ENCODE measurements at regions not wholly inside any gene's neighbourhood (a gene's known extent, or its start where the extent isn't known, plus 50 kb on each side); places are given as distances from the start of the nearest gene placed in this dataset.

DNA sequence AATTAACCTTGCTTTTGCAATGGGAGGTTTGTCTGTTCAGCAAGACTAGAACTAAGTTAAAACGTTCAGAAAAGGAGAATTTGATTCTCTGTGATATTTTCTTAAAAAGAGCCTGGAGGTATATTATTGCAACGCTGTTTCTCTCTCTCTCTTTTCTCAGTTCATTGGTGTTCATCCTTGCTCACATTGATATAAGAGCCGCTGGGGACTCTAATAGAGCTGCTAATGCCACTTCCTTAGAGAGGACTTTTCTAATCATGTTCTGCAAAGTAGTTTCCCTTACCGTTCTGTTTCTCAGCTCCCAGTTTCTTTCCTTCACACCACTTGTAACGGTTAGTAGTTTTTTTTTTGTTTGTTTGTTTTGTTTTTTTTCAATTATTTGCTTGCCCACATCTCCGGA, 203.8 kb downstream of the RWDD3 start:
- DNase-seq: no peak

DNA sequence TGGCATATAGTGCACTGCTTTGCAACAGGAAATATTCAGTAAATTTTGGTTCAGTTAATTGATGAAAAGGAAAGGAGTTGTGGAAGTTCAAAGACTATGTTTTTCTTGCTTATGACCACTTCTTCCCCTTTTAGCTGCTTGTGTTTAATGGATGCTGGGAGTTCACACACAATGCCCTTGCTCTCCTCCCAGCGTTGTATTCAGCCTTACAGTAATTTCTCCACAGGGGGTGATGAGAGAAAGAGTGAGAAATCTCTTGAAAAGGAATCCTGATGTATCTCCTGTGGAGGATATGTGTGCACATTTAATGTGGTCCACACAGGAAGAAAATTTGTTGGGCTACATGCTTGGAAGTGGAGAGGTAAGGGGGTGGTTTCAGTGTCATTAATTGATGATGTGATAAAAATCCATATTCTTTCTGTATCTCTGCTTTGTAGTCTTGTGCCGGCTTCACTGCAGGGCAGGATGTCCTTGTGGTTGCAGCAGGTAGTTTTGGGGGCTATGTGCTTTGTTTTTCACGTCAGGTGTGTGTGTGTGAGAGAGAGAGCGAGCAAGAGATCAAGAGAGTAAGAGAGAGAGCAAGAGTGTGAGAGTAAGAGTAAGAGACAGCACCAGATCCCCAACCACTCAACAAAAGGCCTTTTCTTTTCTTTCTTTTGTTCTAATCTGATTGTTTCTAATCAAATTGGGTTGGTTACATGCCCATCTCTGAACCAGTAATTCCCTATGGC, 204.4 kb downstream of the RWDD3 start:
- no peak for DNase-seq

DNA sequence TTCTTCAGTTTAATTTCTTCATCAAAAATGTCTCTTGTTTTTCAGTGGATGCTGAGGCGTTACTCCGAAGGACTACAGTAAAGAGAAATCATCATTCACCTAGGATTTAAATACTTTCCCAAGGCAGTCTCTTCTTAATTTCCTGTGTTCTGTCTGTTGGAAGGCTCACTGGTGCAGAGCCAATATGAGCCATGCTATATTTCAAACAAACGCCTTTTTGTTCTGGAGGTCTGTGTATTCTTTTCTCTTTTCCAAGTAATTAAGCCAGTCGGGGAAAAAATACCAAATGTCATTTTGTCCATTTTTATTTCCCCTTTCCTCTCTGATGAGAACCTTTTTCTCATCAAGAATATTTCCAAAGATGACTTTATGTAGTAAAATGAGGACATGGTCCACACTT, 206.5 kb downstream of the RWDD3 start:
- no peak for DNase-seq

DNA sequence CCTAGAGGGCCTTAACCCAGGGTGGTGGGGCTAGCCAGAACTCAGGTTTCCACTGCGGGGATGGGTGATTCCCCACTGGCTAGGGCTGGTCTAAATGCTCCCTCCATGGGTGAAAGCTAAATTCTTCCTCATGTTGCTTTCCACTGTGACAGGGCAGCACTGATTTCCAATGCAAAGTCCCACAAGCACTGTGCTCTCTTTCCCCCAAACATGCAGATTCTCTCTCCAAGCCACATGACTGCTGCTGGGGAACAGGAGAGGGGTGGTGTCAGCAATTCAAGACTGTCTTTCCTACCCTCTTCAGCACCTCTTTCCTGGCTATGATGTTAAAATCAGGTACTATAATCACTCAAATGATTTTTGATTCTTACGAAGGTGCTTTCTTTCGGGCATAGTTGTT, 215.5 kb downstream of the RWDD3 start:
- DNase-seq: no peak

DNA sequence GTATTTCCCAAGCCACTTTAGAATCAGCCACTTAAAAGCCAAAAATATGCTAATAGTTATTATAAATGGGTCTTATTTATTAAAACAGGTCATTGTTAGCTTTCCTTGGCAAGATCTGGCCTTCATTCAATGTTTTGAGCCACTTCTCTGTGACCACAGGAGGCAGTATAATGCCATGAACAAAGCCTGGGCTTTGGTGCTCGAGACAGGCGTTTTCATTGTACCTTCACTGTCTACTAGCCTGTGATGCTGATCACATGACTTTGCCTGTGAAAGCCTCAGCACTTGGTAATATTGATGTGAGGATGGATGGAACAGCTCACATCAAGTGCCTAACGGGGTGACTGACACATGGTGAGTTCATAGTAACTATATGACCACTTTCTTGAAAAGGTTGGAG, 217.0 kb downstream of the RWDD3 start:
- no peak for DNase-seq

DNA sequence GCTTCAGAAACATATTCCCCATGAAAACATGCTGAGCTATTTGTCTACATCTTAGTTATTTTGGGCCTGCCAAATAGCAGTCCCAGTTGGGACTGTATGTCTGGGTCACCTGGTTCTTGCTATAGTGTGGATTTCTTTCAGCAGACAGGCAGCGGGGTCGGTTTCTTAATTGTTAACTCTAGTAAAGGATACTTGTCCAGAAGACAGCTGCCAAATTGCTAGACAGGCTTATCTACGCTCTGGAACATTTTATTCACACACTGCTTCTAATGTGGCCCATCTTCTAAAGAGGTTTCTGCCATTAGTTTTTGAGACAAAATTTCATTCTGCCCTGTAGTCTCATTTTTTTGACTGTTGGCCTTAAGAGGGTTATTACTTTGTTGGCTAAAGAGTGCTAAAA, 217.9 kb downstream of the RWDD3 start:
- DNase-seq: no peak

DNA sequence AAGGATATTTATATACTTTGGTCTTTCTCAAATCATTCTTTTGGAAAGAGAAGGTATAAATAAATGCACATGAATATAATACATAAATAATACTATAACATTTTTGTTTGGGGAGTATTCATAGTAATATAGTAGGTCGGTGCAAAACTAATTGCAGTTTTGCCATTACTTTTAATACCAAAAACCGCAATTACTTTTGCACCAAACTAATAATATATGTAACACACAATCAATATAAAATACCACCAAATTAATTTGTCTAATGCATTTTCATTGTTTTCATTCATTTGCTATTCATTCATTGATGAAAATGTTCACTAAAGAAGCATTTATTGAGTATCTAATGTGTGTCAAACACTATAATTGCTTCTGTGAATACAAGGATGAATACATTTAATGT, 219.0 kb downstream of the RWDD3 start:
- no peak for DNase-seq

DNA sequence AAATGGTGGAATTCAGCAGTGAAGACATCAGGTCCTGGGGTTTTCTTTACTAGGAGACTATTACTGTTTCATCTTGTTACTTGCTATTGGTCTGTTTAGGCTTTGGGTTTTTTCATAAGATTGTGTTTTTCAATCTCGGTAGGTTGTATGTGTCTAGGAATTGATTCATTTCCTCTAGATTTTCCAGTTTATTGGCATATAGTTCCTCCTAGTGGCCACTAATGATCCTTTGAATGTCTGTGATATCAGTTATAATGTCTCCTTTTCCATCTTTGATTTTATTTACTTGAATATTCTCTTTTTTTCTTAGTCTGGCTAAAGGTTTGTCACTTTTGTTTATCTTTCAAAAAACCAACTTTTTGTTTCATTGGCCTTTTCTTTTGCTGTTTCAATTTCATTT, 233.0 kb downstream of the RWDD3 start:
- DNase-seq: no peak

DNA sequence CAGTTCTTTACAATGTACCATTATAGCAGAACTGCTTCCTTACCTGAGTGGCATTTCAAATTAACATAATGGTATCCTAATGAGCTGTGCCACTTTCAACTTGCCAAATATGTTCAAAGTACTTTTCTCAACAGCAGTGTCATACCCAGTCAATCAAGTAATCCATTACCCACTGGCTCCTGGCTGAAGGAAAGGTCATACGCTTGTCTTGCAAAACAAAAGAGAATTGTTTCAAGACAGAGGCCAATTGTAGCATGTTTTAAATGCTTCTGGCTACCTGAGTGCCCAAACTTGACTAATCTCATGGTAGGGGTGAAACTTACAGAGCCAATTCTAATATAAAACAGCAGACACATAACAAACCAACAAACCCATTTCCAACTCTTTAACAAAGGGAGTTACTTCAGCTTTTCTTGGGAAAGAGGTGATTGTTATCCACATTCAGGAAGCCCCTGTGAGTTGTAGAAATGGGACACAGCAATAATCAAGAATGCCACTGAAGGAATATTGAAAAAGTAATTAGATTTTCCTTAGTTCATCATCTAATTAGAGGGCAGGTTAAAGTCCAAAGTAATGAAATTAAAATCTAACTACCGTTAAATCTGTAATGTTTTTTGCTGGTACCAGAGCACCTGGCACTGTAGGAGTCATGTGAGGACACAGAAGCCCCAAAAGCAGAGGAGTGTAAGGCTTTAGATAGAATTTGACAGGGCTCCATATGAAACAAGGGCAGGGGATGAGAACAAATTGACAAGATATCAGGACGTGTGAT, 241.9 kb downstream of the RWDD3 start:
- no peak for DNase-seq

DNA sequence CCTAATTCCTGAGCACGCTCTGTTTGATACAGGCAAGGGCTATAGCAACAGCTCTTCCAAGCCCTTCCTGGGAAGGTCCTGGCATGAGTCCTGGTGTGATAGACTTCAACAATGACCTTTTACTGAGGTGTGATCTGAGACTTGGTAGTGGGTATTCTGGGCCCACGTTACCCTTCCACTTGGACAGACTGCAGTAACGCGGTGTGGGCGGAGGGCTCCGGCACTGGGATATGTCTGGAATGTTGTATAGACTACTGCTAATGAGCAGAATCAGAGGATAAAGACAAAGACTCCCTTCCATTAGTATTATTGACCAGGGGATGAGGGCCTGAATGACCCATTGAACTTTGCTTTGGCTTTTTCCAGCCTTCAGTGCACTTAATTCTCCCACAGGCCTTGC, 262.3 kb downstream of the RWDD3 start:
- DNase-seq: no peak

DNA sequence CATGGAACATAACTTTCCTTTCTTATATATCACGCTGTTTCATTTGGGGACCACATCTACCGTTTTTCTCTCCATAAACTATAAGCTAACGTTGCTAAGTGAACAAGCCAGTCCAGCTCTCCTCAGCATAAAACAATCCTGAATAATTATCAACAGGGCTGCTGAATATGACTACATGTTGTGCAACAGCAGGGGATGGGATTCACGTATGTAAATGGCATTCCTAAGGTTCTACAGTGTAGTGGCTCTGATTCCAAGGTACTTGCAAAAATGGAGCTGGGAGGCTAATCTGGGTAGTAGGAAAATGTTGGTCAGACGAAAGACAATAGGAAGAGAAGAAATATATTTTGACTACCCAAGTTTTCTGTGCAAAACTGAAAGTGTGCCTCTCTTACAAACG, 262.8 kb downstream of the RWDD3 start:
- DNase-seq: no peak

DNA sequence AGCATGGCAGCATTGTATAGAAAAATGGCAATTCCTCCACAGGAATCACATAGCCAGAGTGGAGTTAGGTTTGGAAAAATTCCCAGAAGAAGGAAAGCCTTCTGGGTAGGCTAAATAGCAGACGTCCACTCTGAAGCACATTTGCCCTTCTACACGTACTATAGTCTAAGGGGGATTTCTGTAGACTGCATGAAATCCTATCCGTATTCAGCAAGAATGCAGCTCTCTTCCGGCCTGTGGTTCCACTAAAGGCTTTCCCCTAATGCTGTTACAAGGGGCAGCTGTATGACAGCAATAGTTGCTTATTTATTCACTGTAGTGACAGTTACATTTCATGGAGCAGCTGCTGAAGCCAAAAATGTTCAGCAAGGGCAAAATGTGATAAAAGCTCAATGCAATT, 263.6 kb downstream of the RWDD3 start:
- DNase-seq: no peak

DNA sequence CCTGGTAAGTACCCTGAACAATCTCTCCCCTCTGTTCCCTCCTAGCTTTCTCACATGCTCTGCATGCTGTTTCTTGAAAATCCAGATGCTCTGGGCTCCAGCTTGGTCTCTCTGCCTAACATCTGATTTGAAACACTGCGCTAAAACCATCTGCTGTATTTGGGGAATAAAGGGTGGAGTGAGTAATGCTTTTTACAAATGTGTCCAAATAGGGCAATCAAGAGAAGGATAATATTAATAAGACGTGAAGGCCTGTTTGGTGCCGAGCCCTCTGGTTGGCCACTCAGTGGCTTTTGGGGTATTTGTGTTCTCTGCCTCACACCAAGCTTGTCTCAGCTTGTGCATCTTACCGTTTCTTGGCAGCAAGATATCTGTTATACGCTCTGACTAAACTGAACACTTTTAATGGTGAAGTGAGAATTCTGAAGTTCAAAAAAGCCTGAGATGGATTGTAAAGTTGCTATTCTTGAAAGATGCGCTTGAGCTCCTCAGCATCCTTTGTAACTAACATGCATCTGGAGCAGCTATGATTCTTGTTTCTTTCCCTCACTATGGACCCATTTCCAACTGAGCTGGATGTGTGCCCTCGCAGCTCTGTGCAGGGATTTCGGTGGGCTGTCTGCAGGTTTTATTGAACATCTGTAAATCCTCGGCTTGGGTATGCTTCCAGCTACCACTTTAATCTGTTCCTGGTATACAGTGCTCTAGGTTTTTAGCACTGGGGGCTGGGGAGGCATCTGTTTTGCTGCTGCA, 269.4 kb downstream of the RWDD3 start:
- DNase-seq: no peak

DNA sequence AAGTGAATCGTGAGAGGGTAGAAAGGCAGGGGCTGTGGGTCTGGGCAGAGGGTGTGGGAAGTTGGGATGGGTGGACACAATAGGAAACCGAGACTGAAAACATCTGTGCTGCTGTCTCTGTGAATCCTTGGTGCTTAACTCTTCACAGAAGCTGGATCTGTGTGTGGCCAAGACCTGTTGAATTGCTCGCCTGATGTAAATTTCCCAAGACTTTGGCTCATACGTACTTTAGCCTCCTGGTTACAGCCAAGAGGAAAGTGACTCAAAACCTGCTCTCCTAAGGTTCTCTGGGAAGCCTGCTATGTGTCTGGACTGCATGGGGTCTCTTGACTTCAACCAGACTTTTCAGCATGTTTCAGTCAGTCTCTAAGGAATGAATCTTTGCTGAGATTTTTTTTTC, 270.3 kb downstream of the RWDD3 start:
- DNase-seq: no peak

DNA sequence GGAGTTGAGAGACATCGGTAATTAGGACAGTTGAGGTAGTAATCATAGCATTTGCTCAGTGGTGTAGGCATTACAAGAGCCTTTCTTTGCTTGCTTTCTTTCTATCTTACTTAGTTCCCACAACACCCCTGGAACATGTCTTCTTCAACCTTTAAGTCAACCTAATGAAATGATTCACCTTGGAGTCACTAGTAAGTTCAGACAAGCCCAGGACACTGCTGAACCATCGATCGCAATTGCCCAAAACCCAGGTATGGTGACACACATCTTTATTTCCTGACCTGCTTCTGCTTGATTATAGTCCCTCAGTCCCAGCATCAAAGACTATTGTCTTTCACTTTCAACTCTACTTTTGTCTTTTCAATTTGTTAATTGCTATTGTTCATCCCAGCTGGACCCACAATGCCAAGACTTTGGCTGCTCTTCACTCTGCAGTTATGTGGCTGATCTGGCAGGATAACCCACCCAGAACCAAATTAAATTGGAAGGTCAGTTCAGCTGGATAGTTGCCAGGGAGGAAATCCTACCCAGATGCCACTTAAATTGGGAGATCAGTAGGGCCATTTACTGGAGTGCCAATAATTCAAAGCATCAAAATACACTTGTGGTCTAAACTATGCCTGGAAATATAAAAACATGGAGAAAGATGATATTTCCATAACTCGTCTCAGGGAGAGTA, 272.9 kb downstream of the RWDD3 start:
- no peak for DNase-seq

DNA sequence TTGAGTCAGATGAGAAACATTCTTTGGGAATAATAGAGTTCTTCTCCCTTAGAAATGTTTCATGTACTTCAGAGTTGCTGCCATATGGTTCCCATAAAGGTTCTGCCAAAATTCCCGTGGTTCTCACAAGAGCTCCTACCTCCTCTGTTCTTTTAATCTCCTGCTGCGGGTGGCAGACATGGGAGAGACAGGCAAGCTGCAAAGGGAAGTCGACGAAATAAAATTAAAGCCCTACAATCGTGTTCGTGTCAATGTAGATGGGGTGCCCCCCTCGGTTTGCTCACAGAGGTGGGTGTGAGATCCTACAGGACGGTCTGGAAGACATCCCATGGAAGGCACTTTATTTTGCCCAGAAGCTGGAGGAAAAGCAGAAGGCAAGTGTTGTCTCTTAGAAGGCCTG, 276.0 kb downstream of the RWDD3 start:
- no peak for DNase-seq

DNA sequence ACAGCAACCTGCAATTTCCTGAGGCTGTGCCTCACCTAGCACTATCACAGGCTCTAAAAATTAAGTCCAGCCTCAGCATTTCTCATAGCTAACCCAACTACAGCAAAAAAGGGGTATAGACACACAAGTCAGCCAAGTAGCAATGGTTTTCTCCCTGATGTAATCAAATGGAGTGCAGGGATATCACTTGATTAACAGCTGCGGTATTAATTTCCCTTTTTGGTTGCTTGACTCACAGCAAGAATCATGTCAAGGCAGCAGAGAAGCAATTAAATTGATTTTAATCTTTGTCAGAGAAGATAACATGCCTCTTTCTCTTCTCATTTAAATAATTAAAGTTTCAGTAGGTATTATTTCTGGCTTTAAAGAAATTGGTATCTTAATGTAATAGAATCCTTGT, 278.9 kb downstream of the RWDD3 start:
- DNase-seq: no peak

DNA sequence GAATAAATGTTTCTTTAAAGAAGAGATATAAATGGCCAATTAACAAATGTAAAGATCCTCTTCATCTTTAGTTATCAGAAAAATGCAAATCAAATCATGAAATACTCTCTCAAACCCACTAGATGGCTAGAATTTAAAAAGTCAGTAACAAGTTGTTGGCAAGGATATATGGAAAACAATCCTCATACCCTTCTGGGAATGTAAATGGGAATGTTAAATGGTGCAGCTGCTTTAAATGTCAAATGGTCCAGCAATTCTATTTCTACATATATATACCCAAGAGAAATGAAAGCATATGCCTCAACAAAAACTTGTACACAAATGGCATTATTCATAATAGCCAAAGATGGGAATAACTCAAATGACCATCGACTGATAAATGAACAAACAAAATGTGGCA, 283.5 kb downstream of the RWDD3 start:
- DNase-seq: no peak

DNA sequence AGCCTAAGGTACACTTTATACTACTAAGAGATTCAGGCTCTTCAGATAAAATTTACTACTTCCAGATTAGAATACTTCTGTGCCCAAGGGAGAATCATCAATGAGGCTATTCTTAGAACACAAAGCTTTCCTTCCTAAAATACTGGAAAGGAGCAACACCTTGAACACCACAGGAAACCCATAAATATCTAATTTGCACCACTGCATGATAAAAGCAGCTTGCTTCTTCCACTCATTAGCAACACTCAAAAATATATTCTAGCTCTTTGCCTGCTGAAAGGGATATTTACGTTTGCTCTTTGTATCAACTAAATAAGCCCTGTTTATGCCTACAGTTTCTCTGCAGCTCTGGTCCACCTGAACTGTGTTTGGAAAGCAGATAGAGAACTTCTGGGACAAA, 284.3 kb downstream of the RWDD3 start:
- no peak for DNase-seq

DNA sequence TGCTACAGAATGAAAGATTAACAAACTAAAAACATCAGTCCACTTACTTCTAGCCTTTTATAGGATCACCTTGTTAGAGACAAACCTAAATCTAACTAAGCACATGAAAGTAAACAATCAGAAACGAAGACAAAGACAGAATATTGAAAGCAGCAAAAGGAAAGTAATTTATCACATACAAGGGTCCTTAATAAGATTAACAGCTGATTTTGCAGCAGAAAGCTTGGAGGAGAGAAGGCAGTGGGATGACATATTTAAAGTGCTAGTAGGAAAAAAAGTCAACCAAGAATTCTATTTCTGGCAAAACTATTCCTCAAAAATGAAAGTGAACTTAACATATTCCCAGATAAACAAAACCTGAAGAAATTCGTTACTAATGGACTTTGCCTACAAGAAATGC, 286.4 kb downstream of the RWDD3 start:
- no peak for DNase-seq

DNA sequence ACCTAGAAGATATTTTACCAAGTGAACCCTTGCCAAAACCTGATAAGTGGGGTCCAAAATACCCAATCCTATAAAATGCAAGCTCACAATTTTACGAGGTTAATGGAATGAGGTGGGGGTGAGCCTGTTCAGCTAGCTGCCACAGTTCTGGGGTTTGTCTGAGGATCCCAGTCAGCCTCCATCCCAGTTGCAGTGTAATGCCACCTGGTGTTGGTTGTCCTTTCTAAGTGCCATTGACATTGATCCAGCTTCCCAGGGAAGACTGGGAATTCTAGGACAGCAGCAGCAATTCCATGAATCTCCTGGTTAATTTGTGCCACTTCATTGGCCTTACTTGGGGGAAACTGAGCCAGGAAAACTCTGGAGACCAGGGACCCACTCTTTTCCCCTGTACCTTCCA, 298.3 kb downstream of the RWDD3 start:
- DNase-seq: no peak

DNA sequence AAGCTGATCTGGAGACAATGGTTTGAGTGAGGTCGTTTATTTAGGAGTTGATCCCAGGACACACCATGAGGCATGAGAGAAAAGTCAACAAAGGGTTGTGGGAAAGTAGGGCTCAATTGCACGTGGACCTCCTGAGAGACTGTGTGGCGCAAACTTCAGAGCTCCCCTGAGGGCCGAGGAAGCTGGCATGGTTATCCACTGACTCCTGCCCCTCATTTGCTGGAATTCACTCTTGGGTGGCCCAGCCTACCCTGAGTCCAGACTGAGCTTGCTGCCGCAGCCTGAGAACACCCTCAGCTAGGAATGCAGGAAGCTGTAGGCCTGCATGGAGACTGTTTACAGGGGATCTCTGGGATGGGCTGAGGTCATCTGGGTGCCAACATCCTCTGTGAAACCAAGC, 301.0 kb downstream of the RWDD3 start:
- no peak for DNase-seq

DNA sequence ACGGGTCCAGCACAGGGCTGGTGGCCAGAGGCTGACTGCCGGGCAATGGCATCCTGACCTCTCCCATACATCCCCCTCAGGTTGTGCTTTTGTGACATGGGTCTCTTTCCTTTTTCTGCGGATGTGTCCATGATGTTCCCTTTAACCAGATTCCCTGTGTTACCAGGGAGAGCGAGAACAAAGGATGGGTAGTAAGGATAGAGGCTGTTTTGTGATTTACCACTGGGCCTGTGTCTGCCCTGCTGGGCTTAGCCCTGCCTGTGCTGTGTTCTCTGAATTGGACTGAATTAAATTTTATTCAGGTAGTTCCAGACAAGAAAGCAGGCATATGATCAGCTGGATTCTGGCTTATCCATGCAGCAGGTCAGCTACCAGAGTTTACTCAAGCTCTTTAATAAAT, 301.6 kb downstream of the RWDD3 start:
- no peak for DNase-seq

DNA sequence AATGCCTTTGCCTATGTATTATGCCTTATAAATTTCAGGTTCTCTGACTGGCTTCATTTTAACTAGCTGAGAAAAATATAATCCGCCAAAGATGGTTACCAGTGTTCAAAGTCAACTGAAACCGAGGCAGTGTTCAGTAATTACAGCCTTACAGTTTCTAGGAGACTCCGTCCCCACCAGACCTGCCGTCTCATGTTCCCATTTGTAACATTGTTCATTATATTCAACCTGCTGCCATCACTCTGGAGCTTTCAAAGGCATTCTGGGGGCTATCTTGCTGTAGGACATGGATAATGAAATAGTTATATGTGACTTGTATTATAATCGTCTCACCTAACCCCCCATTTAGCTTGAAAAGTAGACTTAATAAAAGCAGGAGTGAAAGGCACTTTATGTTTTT, 302.5 kb downstream of the RWDD3 start:
- DNase-seq: no peak

Measured in NCI-H1105 (cell line).